SK-N-SH (cell line): ENCODE measurements at regions not wholly inside any gene's neighbourhood (a gene's known extent, or its start where the extent isn't known, plus 50 kb on each side); places are given as distances from the start of the nearest gene placed in this dataset.

ENCODE experiments used
- CTCF ChIA-PET: fragments of 300-600, 350-600 bp; formaldehyde crosslinking; extraction: SDS; loops from one replicate; lab custom pipeline; 2021; lab: Yijun Ruan, JAX
- POLR2A ChIA-PET: fragments of 350-600 bp; sonication (Branson Sonifier 250); formaldehyde crosslinking; extraction: SDS; loops from one replicate; lab custom pipeline; 2020; ENCODE audit warnings: antibody characterized with exemption, inconsistent platforms; lab: Yijun Ruan, JAX
- DNase-seq: peaks from one replicate; pipeline ENCODE4 v3.0.0; 2012
- H2AFZ ChIP-seq: fragments of 200-600 bp; sonication (generic); 2 replicates; pipeline ENCODE4 v1.8.1; 2016; ENCODE audit warnings: antibody characterized with exemption, mild to moderate bottlenecking, low read depth
- H3F3A ChIP-seq: fragments of 200-600 bp; sonication (generic); replicated peaks from 2 replicates; pipeline ENCODE3; 2016; ENCODE audit warnings: antibody characterized with exemption, mild to moderate bottlenecking; ENCODE audit not compliant: insufficient read depth
- H3K27ac ChIP-seq, 2 experiments: fragments of 200-500 bp in 1 of 2; fragments of 200-600 bp in 1 of 2; sonication (Bioruptor generic) in 1 of 2; sonication (generic), shearing (Covaris generic) in 1 of 2; 2 replicates each; pipeline versions ENCODE4 v1.5.1 to v1.6.1; 2014 to 2016; ENCODE audit warnings: low read depth in 2 of 2, inconsistent platforms in 1 of 2, low read length in 1 of 2, mild to moderate bottlenecking in 1 of 2, mixed read lengths in 1 of 2
- H3K27me3 ChIP-seq: fragments of 200-600 bp; sonication (generic), shearing (Covaris generic); 2 replicates; pipeline ENCODE4 v1.6.1; 2016; ENCODE audit warnings: mixed run types; ENCODE audit not compliant: insufficient read depth
- H3K36me3 ChIP-seq, 2 experiments: fragments of 200-500 bp in 1 of 2; fragments of 200-600 bp in 1 of 2; sonication (Bioruptor generic) in 1 of 2; sonication (generic) in 1 of 2; replicated peaks in 1 of 2; 2 replicates each; pipeline versions ENCODE3 to v1.5.1; 2014 to 2016; ENCODE audit warnings: low read length in 1 of 2, mild to moderate bottlenecking in 1 of 2; ENCODE audit not compliant: insufficient read depth in 2 of 2, control insufficient read depth in 1 of 2
- H3K4me1 ChIP-seq, 2 experiments: fragments of 200-500 bp in 1 of 2; fragments of 200-600 bp in 1 of 2; sonication (Bioruptor generic) in 1 of 2; sonication (generic), shearing (Covaris generic) in 1 of 2; 2 replicates each; pipeline versions ENCODE4 v1.5.1 to v1.6.1; 2014 to 2016; ENCODE audit warnings: low read depth in 1 of 2, low read length in 1 of 2, mixed run types in 1 of 2; ENCODE audit not compliant: insufficient read depth in 2 of 2, control insufficient read depth in 1 of 2
- H3K4me2 ChIP-seq: fragments of 200-600 bp; sonication (generic), shearing (Covaris generic); 2 replicates; pipeline ENCODE4 v1.6.1; 2017; ENCODE audit warnings: mixed run types
- H3K4me3 ChIP-seq, 2 experiments: fragments of 200-500 bp in 1 of 2; fragments of 200-600 bp in 1 of 2; sonication (Bioruptor generic) in 1 of 2; sonication (generic), shearing (Covaris generic) in 1 of 2; 2 replicates each; pipeline versions ENCODE4 v1.5.1 to v1.8.1; 2014 to 2016; ENCODE audit warnings: low read depth in 2 of 2, inconsistent platforms in 1 of 2, low read length in 1 of 2, mild to moderate bottlenecking in 1 of 2, mixed read lengths in 1 of 2, moderate library complexity in 1 of 2
- H3K79me2 ChIP-seq: fragments of 200-600 bp; sonication (generic); 2 replicates; pipeline ENCODE4 v1.8.1; 2017; ENCODE audit warnings: mild to moderate bottlenecking; ENCODE audit not compliant: insufficient read depth
- H3K9ac ChIP-seq: fragments of 200-600 bp; sonication (generic); 2 replicates; pipeline ENCODE4 v1.6.1; 2017; ENCODE audit warnings: mixed run types
- H3K9me2 ChIP-seq: fragments of 200-600 bp; sonication (generic); 2 replicates; pipeline ENCODE4 v1.6.1; 2017; ENCODE audit warnings: mixed run types
- H3K9me3 ChIP-seq: fragments of 200-600 bp; sonication (generic); 2 replicates; pipeline ENCODE4 v1.6.1; 2017; ENCODE audit warnings: mixed run types, mild to moderate bottlenecking, moderate library complexity
- H4K20me1 ChIP-seq: fragments of 200-600 bp; sonication (generic); 2 replicates; pipeline ENCODE4 v1.6.1; 2017; ENCODE audit warnings: mild to moderate bottlenecking, mixed run types; ENCODE audit not compliant: insufficient read depth
- CHD2 ChIP-seq: fragments of 150-350 bp; IDR thresholded peaks from 2 replicates; pipeline ENCODE4 v1.6.1; 2018; ENCODE audit warnings: low read length; ENCODE audit not compliant: partially characterized antibody
- FOSL2 ChIP-seq: IDR thresholded peaks from 2 replicates; pipeline ENCODE4 v1.4.0; 2012; ENCODE audit warnings: low read depth, mild to moderate bottlenecking, moderate library complexity, borderline replicate concordance
- GABPA ChIP-seq: IDR thresholded peaks from 2 replicates; pipeline ENCODE4 v1.4.0; 2012; ENCODE audit warnings: low read depth, mild to moderate bottlenecking
- IRF3 ChIP-seq: fragments of 150-350 bp; IDR thresholded peaks from 2 replicates; pipeline ENCODE4 v1.6.1; 2016; ENCODE audit warnings: mild to moderate bottlenecking, low read depth, low read length
- NFIC ChIP-seq: IDR thresholded peaks from 2 replicates; pipeline ENCODE4 v1.4.0; 2012; ENCODE audit warnings: borderline replicate concordance
- NRF1 ChIP-seq: IDR thresholded peaks from 2 replicates; pipeline ENCODE4 v1.6.1; 2012; ENCODE audit warnings: low read depth, mild to moderate bottlenecking, low read length
- RAD21 ChIP-seq: IDR thresholded peaks from 2 replicates; pipeline ENCODE4 v1.6.1; 2012; ENCODE audit warnings: mild to moderate bottlenecking, low read length
- RCOR1 ChIP-seq: fragments of 150-350 bp; IDR thresholded peaks from 2 replicates; pipeline ENCODE4 v1.6.1; 2017; ENCODE audit warnings: antibody characterized with exemption, low read length
- RFX5 ChIP-seq: IDR thresholded peaks from 2 replicates; pipeline ENCODE4 v1.6.1; 2012; ENCODE audit warnings: mild to moderate bottlenecking, improper control_type of control experiment, low read length
- SMC3 ChIP-seq: IDR thresholded peaks from 2 replicates; pipeline ENCODE4 v1.6.1; 2012; ENCODE audit warnings: low read depth, low read length, improper control_type of control experiment
- TCF12 ChIP-seq: IDR thresholded peaks from 2 replicates; pipeline ENCODE4 v1.4.0; 2012
- USF1 ChIP-seq: IDR thresholded peaks from 2 replicates; pipeline ENCODE4 v1.4.0; 2012; ENCODE audit warnings: low read depth, borderline replicate concordance
- YY1 ChIP-seq: IDR thresholded peaks from 2 replicates; pipeline ENCODE4 v1.4.0; 2012; ENCODE audit warnings: low read depth, mild to moderate bottlenecking
- WGBS: methylation state at CpG from one replicate; pipeline ENCODE4 v1.1.6; 2017; ENCODE audit warnings: low lambda C conversion rate; 5-methylcytosine and 5-hydroxymethylcytosine counted together
- TF ChIP-seq, protein P1 (sequence below): IDR thresholded peaks from 2 replicates; pipeline ENCODE4; 2012
- TF ChIP-seq, protein P2 (sequence below): fragments of 200-600 bp; sonication (generic); IDR thresholded peaks from 2 replicates; pipeline ENCODE4 v1.6.1; 2017; ENCODE audit warnings: antibody characterized with exemption, mild to moderate bottlenecking, moderate library complexity

DNA sequence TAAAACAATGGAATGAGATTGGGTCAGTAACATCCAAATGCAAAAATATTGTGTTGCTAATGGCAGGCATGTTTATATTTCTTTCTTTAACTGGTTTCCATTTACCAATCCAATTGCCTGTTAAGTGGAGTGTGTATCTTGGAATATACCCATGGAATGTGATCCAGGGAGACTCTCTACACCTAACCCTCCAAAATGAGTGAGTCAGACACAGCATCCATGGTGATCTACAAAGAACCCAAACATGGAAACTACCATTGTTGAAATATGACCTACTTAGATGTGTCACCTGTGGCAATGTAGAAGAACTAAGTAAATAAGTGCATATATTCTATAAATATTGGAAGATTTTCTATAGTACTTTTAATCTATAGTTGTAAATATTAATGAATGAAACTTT, 110.3 kb downstream of the AREG start (continued):
- TF ChIP-seq, protein P1, sequence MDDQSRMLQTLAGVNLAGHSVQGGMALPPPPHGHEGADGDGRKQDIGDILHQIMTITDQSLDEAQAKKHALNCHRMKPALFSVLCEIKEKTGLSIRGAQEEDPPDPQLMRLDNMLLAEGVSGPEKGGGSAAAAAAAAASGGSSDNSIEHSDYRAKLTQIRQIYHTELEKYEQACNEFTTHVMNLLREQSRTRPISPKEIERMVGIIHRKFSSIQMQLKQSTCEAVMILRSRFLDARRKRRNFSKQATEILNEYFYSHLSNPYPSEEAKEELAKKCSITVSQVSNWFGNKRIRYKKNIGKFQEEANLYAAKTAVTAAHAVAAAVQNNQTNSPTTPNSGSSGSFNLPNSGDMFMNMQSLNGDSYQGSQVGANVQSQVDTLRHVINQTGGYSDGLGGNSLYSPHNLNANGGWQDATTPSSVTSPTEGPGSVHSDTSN: no peak
- TF ChIP-seq, protein P2, sequence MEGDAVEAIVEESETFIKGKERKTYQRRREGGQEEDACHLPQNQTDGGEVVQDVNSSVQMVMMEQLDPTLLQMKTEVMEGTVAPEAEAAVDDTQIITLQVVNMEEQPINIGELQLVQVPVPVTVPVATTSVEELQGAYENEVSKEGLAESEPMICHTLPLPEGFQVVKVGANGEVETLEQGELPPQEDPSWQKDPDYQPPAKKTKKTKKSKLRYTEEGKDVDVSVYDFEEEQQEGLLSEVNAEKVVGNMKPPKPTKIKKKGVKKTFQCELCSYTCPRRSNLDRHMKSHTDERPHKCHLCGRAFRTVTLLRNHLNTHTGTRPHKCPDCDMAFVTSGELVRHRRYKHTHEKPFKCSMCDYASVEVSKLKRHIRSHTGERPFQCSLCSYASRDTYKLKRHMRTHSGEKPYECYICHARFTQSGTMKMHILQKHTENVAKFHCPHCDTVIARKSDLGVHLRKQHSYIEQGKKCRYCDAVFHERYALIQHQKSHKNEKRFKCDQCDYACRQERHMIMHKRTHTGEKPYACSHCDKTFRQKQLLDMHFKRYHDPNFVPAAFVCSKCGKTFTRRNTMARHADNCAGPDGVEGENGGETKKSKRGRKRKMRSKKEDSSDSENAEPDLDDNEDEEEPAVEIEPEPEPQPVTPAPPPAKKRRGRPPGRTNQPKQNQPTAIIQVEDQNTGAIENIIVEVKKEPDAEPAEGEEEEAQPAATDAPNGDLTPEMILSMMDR: no peak
- TF ChIP-seq USF1 (no peak), RFX5 (no peak), GABPA (no peak)

DNA sequence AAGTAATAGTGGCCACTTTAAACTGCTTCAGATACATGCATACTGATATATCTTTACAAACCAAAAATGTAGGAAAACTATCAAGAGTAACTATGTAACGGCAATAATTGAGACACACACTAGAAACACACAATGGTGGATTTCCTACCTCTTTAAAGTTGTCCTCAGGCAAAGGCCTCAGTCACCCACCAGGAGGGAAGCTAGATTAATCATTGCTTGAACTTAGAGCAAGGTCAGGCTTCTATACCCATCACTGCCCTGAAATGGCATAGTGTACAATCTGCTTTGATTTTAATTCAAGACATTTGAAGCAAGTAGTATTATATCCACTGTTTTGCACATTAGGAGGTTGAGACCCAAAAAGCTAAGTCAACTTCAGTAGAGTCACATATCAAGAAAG, 110.9 kb downstream of the AREG start:
- Histone ChIP-seq H3K4me3 (no peak overlapping the region), H3F3A (no peaks in the 10 kb centered on the region), H4K20me1 (no peaks in the 10 kb centered on the region), H3K79me2 (no peaks in the 10 kb centered on the region), H3K9ac (no peak overlapping the region), H2AFZ (no peak overlapping the region), H3K9me3 (no peaks in the 10 kb centered on the region), H3K4me2 (no peak overlapping the region), H3K27ac (no peak overlapping the region), H3K27me3 (no peaks in the 10 kb centered on the region; the same call in 1 of the 2 replicates), H3K9me2 (no peaks in the 10 kb centered on the region), H3K4me1 (no peaks in the 10 kb centered on the region), H3K36me3 (no peaks in the 10 kb centered on the region)
- 5% methylated on average over 1 of the region's 1 CpG for WGBS
- no peak for DNase-seq
- ChIA-PET CTCF (no interaction called here), POLR2A (no interaction called here)
- TF ChIP-seq TCF12 (no peak), RCOR1 (no peak), SMC3 (no peak), RAD21 (no peak), NRF1 (no peak), YY1 (no peak), FOSL2 (no peak), NFIC (no peak), CHD2 (no peak), IRF3 (no peak)
- TF ChIP-seq, protein P1: no peak
- TF ChIP-seq, protein P2: no peak
